Fibroblast of gingiva (primary cell): ENCODE measurements at regions not wholly inside any gene's neighbourhood (a gene's known extent, or its start where the extent isn't known, plus 50 kb on each side); places are given as distances from the start of the nearest gene placed in this dataset.

Source experiments
- DNase-seq: peaks from one replicate; pipeline ENCODE4 v3.0.0-alpha.2; 2011; ENCODE audit warnings: low read depth

DNA sequence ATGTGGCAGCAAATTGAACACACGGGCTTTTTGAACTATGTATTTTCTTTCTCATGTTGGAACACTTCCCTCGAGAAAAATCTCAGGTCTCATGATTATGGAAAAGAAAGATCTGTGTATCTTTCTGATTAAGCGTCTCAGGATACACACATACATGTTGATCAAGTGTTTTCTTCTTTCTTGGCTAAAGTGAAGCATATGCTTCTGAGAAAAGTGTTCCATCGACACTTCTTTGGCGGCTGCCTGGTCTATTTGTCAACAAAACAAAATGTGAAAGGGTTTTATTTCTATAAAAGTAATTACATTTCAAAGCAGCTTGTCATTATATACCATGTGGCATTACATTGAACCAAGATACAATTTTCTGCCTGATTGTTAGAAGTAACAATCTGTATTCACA lies 157.5 kb downstream of the DLEU7 start:
- no peak for DNase-seq

DNA sequence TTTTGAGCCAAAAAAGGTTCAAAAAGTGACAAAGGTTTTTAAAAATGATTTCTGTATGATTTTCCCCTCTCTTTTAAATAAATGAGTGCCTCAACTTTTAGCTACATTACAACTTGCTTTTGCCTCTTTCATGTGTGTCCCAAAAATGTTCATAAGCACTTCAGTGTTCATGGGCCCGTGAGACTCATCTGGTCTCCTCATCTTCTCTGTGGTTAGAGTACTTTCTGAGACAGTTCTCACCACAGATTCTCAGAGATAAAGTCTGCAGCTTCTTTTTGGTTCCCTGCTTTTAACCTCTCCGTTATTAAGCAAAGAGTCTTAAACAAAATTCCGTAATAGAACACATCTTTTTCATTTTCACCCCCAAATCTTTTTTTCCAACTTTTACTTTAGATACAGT lies 156.9 kb downstream of the DLEU7 start:
- DNase-seq, result no peak

DNA sequence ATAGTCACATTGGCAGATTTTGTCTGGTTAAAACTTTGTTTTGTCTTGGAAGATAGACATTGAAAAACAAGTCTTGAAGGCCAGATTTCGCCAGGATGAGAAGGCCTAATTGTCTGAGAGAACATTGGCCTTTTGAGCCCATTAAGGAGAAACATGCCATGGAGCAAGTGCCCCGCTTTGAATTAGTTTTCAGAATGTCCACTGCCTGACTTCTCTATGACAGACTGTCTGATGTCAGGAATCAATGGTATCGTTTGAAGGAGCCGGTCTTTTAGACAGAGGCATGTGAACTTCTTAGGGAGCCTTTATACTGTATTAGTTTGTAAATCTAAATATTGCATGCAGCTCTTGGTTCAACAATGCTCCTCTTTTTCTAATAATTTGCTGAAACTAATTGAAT lies 155.9 kb downstream of the DLEU7 start:
- no peak for DNase-seq

DNA sequence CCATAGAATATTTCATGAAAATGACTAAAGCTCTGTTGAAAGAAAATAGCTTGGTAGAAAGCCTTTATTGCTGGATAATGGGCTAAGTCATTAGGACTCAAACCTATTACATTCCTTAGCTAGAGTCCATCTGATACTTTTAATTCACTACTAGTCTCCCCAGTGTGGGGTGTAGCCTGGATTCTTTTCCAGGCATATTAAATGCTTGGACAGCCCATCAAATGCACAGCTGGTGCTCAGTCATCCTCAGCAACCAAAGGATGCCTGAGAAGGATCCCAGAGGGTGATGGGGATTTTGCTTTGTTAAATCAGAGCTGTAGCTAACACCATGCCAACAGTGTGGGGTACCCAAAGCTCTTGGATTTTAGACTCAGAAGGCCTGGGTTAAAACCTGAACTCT lies 153.5 kb downstream of the DLEU7 start:
- no peak for DNase-seq

GRCh38 chr13:50691176-50691680 lies 152.3 kb downstream of the DLEU7 start:
- no peak for DNase-seq

GRCh38 chr13:50691681-50692263 lies 151.7 kb downstream of the DLEU7 start:
- DNase-seq, result no peak

GRCh38 chr13:50692396-50692915 lies 151.0 kb downstream of the DLEU7 start:
- no peak for DNase-seq

DNA sequence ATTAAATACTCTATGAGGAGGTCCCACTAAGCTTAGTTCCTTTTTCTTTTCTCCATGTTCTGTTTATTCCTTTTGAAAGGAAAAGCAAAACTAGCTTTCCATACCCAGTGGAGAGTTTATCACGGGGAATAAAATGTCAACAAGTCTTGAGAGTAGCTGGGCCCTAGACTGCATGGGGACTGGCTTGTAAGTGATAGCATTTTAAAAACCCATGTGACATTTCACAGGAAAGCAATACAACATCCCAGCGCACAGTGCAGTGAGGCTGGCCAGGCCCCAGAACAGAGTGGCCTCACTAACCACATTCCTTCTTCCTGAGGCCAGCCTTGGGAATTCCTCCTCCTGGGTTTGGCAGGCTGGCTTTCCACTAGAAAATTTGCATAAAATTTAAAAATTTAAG lies 149.8 kb downstream of the DLEU7 start:
- DNase-seq, result peak; percentile 36

DNA sequence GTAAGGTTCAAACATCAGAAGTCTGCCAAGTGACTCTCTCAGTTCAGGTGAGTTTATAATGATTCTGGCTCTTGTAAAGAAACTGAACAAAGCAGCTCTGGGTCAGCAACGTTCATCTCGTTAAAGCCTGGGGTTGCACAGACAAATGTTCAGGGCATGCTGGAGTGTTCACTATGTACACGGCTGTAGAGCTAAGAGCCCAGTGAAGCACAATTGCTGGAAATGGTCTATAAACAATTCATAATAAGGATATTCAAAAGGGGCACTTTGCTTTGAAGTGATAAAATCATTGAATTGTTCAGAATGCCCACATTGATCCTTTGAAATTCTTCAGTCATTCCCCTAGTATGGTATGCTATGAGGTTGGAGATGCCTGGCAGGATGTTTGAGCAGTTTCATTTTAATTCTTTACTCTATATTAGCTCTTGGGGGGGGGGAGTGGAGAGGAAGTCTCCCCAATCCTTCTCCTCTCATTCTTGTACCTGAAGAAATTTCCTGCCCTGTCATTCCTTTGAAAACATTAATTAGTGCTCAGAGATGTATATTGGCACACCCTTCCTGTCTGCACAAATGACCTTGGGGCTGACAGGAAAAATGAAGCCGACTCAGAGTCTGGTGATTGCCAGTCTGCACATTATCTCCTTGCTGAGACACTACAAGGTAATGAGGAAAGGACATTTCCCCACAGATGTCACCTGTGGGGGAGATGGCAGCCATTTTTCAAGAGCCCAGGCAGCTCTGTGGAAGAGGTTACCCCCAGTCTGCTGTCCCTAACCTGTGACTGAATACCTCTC lies 145.5 kb downstream of the DLEU7 start:
- no peak for DNase-seq

DNA sequence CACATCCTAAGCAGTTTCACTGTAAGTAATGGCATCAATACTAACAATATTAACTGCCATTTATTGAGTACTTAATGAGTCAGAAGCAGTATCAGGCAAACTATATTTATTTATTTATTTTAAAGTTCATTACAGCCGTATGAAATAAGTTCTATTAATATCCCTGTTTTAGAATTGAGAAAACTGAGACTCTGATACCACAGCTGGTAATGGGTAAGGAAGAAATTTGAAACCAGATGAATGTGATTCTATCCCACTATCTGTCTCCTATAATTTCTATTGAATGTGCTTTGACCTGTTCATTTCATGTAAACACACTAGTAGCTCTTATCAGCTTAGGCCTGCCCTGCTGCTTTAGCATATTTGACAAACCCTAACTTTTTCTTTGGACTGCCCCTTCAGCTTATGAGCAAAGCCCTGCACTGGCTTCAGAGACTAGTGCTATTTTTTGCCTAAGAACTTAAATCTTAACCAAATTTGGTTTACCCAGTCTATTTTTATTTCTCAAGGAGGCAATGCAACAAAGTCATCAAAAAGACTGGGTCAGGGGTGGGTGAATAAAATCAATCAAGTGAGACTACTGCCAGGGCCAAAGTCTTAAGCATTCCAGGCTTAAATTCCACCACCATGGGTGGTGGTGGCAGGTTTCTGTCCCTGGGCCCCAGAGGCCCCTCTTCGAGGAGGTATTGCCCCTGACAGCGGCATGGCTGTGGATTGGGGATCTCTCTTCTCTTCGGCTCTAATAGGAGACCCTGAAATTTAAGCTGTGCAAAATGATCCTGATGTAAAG lies 143.4 kb downstream of the DLEU7 start:
- DNase-seq, result no peak

GRCh38 chr13:50700664-50701305 lies 142.7 kb downstream of the DLEU7 start:
- DNase-seq, result no peak

- DNase-seq, result no peak
Measured at GRCh38 chr13:50701469-50701868, 142.0 kb downstream of the DLEU7 start.

GRCh38 chr13:50706505-50706904 lies 137.0 kb downstream of the DLEU7 start:
- no peak for DNase-seq

DNA sequence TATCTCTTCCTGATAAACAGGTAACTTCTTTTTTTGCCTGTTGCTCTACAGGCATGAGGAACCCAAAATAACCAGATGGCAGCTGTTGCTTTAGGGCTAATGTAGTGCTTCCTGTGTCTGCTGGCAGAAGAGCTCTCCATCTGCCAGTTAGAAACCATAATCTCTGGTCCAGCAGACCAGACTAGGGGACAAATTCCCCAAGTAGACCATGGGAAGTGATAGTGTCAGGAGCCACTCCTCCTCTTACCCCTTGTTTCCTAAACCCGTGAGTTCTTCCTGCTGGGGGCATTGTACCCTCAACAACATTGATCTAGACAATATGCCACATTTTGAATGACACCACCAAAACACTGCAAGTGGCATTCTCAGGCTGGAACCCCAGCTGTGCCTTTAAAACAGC lies 135.9 kb downstream of the DLEU7 start:
- DNase-seq, result no peak

- no peak for DNase-seq
Measured at GRCh38 chr13:50708461-50708860, 135.0 kb downstream of the DLEU7 start.

DNA sequence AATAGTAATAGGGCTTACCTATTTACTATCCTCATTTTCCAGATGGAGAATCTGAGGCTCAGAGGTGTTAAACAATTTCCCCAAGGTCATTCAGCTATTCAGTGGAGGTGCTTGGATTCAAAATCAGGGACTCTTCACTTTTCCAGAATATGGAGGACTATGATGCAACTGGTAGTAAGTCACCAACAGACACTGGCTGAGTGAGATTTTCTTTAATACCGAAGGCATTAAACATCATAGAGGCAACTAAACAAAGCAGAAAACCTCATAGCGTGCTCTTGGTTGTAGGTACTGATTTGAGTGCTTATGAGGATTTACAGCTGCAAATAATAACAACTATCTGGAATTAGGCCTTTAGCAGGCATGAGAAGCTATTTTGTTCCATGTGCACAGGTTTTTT lies 134.4 kb downstream of the DLEU7 start:
- no peak for DNase-seq

- no peak for DNase-seq
Measured at GRCh38 chr13:50711131-50711815, 132.2 kb downstream of the DLEU7 start.

GRCh38 chr13:50711996-50712395 lies 131.5 kb downstream of the DLEU7 start:
- DNase-seq, result no peak

GRCh38 chr13:50712456-50712855 lies 131.0 kb downstream of the DLEU7 start:
- DNase-seq, result peak; percentile 5

DNA sequence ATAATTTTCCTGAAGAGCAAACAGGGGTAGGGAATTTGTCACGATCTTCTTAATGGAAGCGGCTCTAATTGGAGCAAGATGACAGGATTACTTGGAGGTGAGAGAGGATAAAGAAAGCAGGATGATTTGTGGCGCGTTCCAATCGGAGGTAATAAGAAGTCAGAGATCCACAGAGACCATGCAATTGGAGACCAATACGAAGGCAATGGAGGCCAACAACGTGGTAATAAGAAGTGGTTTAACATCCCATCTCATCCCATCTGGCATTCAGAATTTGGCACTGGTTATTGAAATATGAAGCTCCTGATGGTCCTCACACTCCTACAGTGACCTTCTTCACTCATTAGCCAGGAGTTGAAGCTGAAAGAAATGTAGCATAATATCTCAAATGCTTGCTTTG lies 130.6 kb downstream of the DLEU7 start:
- DNase-seq, result no peak

DNA sequence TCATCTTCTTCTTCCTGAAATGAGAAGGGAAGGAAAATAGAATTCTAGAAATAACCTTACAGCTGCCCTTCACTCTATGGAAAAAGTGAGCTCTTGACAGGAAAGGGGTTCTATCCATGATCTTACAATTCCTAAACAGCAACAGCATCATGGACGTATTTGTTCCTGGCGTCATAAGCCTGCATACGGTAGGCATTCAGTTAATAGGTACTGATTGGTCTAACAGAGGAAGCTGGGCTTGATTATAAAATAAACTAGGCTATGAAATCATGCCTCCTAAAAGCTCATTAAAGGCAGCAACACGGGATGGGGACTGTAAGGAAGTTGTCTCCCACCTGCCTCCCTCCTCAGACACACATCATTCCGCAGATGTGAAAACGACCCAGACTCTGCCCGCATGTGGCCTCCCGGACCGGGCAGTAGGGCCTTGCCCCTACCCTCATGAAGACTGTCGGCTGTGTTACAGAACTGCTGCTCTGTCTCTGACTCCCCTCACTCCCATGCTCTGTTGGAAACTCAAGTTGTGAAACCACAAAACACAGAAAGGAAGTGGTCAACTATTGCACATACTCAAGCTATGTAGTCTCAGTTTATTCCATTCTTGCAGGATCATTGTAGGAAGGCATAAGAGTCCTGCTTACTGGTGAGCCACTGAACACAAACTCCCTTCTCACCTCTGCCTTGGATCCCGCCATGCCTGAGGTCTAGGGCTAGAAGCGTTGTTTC lies 129.8 kb downstream of the DLEU7 start:
- DNase-seq, result peak; percentile 34
